Bronchial epithelial cell (primary cell): ENCODE measurements at regions not wholly inside any gene's neighbourhood (a gene's known extent, or its start where the extent isn't known, plus 50 kb on each side); places are given as distances from the start of the nearest gene placed in this dataset.
A peak's percentile ranks its signal among the peaks of the same experiment; 100 is the strongest.

Source experiments
- DNase-seq: peaks from one replicate; pipeline ENCODE4 v3.0.0-alpha.2; 2010; ENCODE audit warnings: low read depth
- FAIRE-seq: peaks from 2 replicates; lab custom pipeline; 2011; peaks lifted over from hg19 to GRCh38; lab: Jason Lieb, UNC
- H3K27me3 ChIP-seq: 2 replicates; pipeline ENCODE4 v1.5.1; 2011; ENCODE audit warnings: low read length; ENCODE audit not compliant: control insufficient read depth, insufficient read depth
- H3K36me3 ChIP-seq: 2 replicates; pipeline ENCODE4 v1.5.1; 2011; ENCODE audit warnings: low read length; ENCODE audit not compliant: control insufficient read depth, insufficient read depth
- H3K4me3 ChIP-seq: 2 replicates; pipeline ENCODE4 v1.5.1; 2011; ENCODE audit warnings: mild to moderate bottlenecking, low read depth, low read length, control low read depth
- CTCF ChIP-seq: IDR thresholded peaks from 2 replicates; pipeline ENCODE4 v1.5.1; 2011; ENCODE audit warnings: mild to moderate bottlenecking, moderate library complexity, low read length, control low read depth, inconsistent platforms; ENCODE audit not compliant: insufficient read depth, severe bottlenecking

DNA sequence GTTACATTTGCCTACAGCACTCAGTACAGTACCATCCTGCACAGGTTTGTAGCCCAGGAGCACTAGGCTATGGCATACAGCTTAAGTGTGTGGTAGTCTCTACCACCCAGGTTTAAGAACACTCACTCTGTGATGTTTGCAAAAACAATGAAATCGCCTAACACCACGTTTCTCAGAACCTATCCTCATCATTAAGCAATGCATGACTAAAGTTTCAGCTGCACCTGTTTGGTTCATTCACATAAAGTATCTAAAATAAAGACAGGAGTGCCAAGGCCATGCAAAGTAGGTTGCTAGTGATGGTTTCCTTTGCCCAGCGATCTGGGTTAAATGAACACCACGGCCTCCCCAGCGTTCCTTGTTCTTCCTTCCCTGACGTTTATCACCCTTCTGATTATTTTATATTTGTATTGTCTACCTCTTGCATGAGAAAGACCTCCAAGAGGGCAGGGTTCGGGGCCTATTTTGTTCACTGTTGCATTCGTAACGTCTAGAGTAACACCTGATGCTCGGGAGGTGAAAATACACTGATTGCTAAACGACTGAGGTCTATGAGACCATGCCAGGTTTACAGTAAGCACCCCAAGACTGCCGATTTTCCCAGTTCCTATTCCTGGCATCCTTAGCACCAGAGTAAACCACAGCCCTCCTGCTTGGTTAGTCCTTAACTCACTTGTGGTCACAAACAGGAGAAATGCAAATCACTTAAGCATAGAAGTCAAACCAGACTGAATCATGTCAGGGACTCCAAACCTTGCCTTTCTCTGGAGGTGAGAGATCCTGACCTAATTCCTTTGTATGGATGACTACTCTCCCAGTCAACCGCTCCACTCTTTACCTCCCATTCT is 204.1 kb upstream of the NFE2L3 start:
- Histone ChIP-seq H3K4me3 (no peak overlapping the region), H3K27me3 (no peaks in the 10 kb centered on the region), H3K36me3 (no peaks in the 10 kb centered on the region)
- TF ChIP-seq CTCF: no peak
- FAIRE-seq (no peak), DNase-seq (no peak)

- H3K27me3 ChIP-seq: no peaks in the 10 kb centered on the region
- H3K4me3 ChIP-seq: peak overlapping the region; percentile 74
- no peak for TF ChIP-seq CTCF
- no peak for FAIRE-seq
- H3K36me3 ChIP-seq: no peaks in the 10 kb centered on the region
- no peak for DNase-seq
These were observed 202.1 kb upstream of the NFE2L3 start for GRCh38 chr7:25949736-25950487.

DNA sequence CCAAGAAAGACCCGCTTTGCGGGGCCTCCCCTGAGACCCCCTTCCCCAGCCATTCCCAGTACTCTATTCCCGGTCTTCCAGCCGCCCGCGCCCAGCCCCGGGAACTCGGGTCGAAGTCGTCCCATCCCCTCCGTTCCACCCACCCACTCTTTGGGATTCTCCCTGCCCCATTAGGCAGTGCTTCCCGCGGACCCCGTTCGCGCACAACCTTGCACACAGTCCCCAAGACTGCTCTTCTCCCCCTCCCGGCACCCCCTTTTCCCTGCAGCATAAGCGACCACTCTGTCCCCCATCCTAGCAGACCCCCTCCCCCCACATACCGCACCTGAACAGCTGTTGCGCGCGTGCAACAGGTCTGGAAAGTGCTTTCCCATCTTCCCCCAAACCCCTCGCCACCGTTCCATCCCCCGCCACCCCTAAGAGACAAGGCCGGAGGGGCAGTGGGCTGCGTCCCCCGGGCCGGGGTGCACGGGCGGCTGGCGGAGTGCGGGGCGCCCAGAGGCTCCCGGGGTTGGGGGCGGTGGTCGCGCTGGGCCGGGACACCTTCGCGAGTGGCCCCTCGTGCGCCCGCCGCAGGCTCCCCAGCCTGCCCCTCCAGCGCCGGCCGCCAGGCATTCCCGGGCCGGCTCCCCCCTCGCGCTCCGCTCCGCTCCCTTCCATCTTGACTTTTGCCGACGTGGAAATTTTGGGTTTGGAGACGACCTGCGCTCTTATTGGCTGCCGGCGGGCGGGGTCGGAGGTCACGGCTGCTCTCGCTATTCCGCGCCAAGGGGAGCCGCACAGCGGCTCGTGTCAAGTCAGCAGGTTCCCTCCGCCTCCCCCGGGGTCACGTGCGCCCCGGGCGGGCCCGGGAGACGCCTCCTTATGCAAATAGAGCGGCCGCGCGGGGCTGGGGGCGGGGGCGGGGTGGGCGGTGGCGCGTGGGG is 201.2 kb upstream of the NFE2L3 start:
- Histone ChIP-seq H3K27me3 (no peaks in the 10 kb centered on the region), H3K36me3 (no peaks in the 10 kb centered on the region), H3K4me3 (peak overlapping the region; percentile 74)
- DNase-seq: peak; percentile 70
- TF ChIP-seq CTCF: no peak
- FAIRE-seq: no peak

GRCh38 chr7:25951414-25952260 is 200.4 kb upstream of the NFE2L3 start:
- DNase-seq: peak; percentile 20
- H3K4me3 ChIP-seq: peak overlapping the region; percentile 74
- H3K36me3 ChIP-seq: no peaks in the 10 kb centered on the region
- H3K27me3 ChIP-seq: no peaks in the 10 kb centered on the region
- TF ChIP-seq CTCF: no peak
- FAIRE-seq: no peak
